Trophoblast cell (in vitro differentiated cells and primary cell): ENCODE measurements at regions not wholly inside any gene's neighbourhood (a gene's known extent, or its start where the extent isn't known, plus 50 kb on each side); places are given as distances from the start of the nearest gene placed in this dataset.

Experiments
- DNase-seq, 2 donors: peaks; one replicate each; pipeline ENCODE4 v3.0.0-alpha.2; 2016
- H2AFZ ChIP-seq: 2 replicates; pipeline ENCODE4 v1.6.1; 2013; ENCODE audit warnings: low read length, moderate library complexity, mild to moderate bottlenecking; ENCODE audit not compliant: insufficient read depth, poor library complexity
- H2AK5ac ChIP-seq: 2 replicates; pipeline ENCODE4 v1.6.1; 2013; ENCODE audit warnings: mild to moderate bottlenecking, low read length
- H2BK120ac ChIP-seq: 2 replicates; pipeline ENCODE4 v1.6.1; 2013; ENCODE audit warnings: low read length, mild to moderate bottlenecking, moderate library complexity; ENCODE audit not compliant: insufficient read depth, poor library complexity
- H2BK12ac ChIP-seq: 2 replicates; pipeline ENCODE4 v1.6.1; 2013; ENCODE audit warnings: mild to moderate bottlenecking, low read length, moderate library complexity
- H2BK5ac ChIP-seq: 2 replicates; pipeline ENCODE4 v1.6.1; 2013; ENCODE audit warnings: low read length, low read depth, moderate library complexity, mild to moderate bottlenecking; ENCODE audit not compliant: poor library complexity
- H3K14ac ChIP-seq: 2 replicates; pipeline ENCODE4 v1.6.1; 2013; ENCODE audit warnings: mild to moderate bottlenecking, low read length
- H3K18ac ChIP-seq: 2 replicates; pipeline ENCODE4 v1.6.1; 2013; ENCODE audit warnings: mild to moderate bottlenecking, low read length
- H3K23ac ChIP-seq: 2 replicates; pipeline ENCODE4 v1.6.1; 2013; ENCODE audit warnings: low read length
- H3K27ac ChIP-seq: 2 replicates; pipeline ENCODE4 v1.5.1; 2013; ENCODE audit warnings: low read depth, mild to moderate bottlenecking, inconsistent platforms, low read length, moderate library complexity
- H3K27me3 ChIP-seq: 2 replicates; pipeline ENCODE4 v1.6.1; 2013; ENCODE audit warnings: inconsistent platforms, mild to moderate bottlenecking, low read length, moderate library complexity; ENCODE audit not compliant: insufficient read depth
- H3K36me3 ChIP-seq, 2 experiments: 1 replicate in 1 of 2; 2 replicates in 1 of 2; pipeline ENCODE4 v1.6.1; 2013; ENCODE audit warnings: low read length in 2 of 2, mild to moderate bottlenecking in 2 of 2, moderate library complexity in 1 of 2; ENCODE audit not compliant: insufficient read depth in 2 of 2, control insufficient read depth in 1 of 2
- H3K4ac ChIP-seq: 2 replicates; pipeline ENCODE4 v1.6.1; 2013; ENCODE audit warnings: low read depth, mild to moderate bottlenecking, low read length, moderate library complexity
- H3K4me1 ChIP-seq, 2 experiments: 1 replicate in 1 of 2; 2 replicates in 1 of 2; pipeline ENCODE4 v1.6.1; 2013; ENCODE audit warnings: low read length in 2 of 2, mild to moderate bottlenecking in 2 of 2, moderate library complexity in 1 of 2; ENCODE audit not compliant: insufficient read depth in 2 of 2, control insufficient read depth in 1 of 2
- H3K4me2 ChIP-seq: 2 replicates; pipeline ENCODE4 v1.6.1; 2013; ENCODE audit warnings: inconsistent platforms, mild to moderate bottlenecking, low read length, moderate library complexity
- H3K4me3 ChIP-seq: 2 replicates; pipeline ENCODE4 v1.5.1; 2013; ENCODE audit warnings: mild to moderate bottlenecking, low read depth, low read length, inconsistent platforms
- H3K79me1 ChIP-seq: one replicate; pipeline ENCODE4 v1.6.1; 2013; ENCODE audit warnings: low read length
- H3K79me2 ChIP-seq: 2 replicates; pipeline ENCODE4 v1.6.1; 2013; ENCODE audit warnings: low read length, mild to moderate bottlenecking; ENCODE audit not compliant: control insufficient read depth, insufficient read depth, poor library complexity
- H3K9ac ChIP-seq: 2 replicates; pipeline ENCODE4 v1.6.1; 2013; ENCODE audit warnings: mild to moderate bottlenecking, low read length
- H3K9me3 ChIP-seq: 2 replicates; pipeline ENCODE4 v1.6.1; 2013; ENCODE audit warnings: low read depth, mild to moderate bottlenecking, control low read depth, inconsistent platforms, low read length; ENCODE audit not compliant: insufficient read depth
- H4K12ac ChIP-seq: 2 replicates; pipeline ENCODE4 v1.6.1; 2013; ENCODE audit warnings: low read depth, mild to moderate bottlenecking, low read length, moderate library complexity
- H4K8ac ChIP-seq: 2 replicates; pipeline ENCODE4 v1.6.1; 2013; ENCODE audit warnings: low read depth, mild to moderate bottlenecking, low read length, moderate library complexity
- H4K91ac ChIP-seq: one replicate; pipeline ENCODE4 v1.6.1; 2013; ENCODE audit warnings: low read depth, mild to moderate bottlenecking, low read length, moderate library complexity
- WGBS: extraction: QIAGEN DNeasy Blood & Tissue Kit; methylation state at CpG from one replicate; pipeline ENCODE4 v1.1.7; 2013; ENCODE audit warnings: missing lambda C conversion rate; ENCODE audit not compliant: insufficient read length, insufficient coverage; ENCODE audit errors: extremely low coverage; 5-methylcytosine and 5-hydroxymethylcytosine counted together

DNA sequence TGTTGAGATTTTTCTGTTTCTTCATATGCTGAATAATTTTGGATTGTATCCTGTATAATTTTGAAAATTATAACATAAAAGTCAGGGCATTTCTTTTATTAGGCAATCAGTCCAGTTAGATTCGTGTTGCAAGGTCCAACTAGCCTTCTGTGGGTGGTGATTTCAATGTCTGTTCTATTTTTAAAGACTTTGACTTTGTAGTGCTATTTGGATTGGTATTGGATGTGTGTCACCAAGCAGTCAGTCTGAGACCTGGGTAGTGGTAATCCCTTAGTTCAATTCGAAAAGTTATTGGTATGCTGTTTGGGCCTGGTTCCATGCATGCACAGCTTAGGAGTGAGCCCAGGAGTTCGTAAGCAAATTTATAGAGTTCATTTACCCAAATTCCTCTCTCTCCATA lies 82.2 kb downstream of the EPDR1 start:
- no peak overlapping the region for H3K14ac ChIP-seq
- H2AK5ac ChIP-seq, result no peak overlapping the region
- H3K4me2 ChIP-seq, result no peak overlapping the region
- no peaks in the 10 kb centered on the region for H3K4me1 ChIP-seq
- H3K23ac ChIP-seq, result no peak overlapping the region
- H3K27me3 ChIP-seq, result no peaks in the 10 kb centered on the region
- H4K12ac ChIP-seq, result no peak overlapping the region
- H2BK5ac ChIP-seq, result no peak overlapping the region
- H2AFZ ChIP-seq, result no peak overlapping the region
- H2BK12ac ChIP-seq, result no peak overlapping the region
- no peaks in the 10 kb centered on the region for H3K79me1 ChIP-seq
- DNase-seq, result no peak
- H3K4me3 ChIP-seq, result no peak overlapping the region
- no peaks in the 10 kb centered on the region for H3K9me3 ChIP-seq
- no peak overlapping the region for H3K27ac ChIP-seq
- H3K4ac ChIP-seq, result no peak overlapping the region
- no peaks in the 10 kb centered on the region for H3K79me2 ChIP-seq
- no peak overlapping the region for H2BK120ac ChIP-seq
- no peak overlapping the region for H4K8ac ChIP-seq
- H3K18ac ChIP-seq, result no peak overlapping the region
- H4K91ac ChIP-seq, result no peak overlapping the region
- H3K9ac ChIP-seq, result no peak overlapping the region
- WGBS, result no CpG with 5 or more reads among the region's 3 CpGs
- H3K36me3 ChIP-seq, result no peaks in the 10 kb centered on the region

DNA sequence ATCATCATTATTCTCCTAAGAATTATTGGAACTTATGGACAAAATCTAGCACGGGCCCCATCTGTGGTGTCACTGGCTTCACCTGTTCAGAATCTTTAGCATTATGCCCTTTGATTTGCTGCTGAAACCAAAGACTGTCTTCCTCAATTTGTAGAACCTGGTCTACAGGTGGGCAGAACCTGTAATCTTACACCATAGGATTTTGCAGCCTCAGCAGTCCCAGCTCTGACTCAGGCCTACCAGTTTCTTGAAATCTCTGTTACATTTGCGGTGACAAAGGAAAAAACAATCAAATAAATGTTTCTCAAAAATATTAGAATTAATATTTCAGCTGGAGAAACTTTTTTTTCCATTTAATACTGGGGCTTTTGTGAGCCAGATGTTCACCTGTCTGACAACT lies 86.1 kb downstream of the EPDR1 start:
- DNase-seq, result no peak
- Histone ChIP-seq H4K12ac (no peak overlapping the region), H4K91ac (no peak overlapping the region), H3K14ac (no peak overlapping the region), H3K36me3 (no peaks in the 10 kb centered on the region), H2AK5ac (no peak overlapping the region), H3K4me2 (no peak overlapping the region), H3K79me2 (no peaks in the 10 kb centered on the region), H3K18ac (no peak overlapping the region), H4K8ac (no peak overlapping the region), H3K23ac (no peak overlapping the region), H3K4me3 (no peak overlapping the region), H3K4ac (no peak overlapping the region), H3K27me3 (no peaks in the 10 kb centered on the region), H3K9me3 (no peaks in the 10 kb centered on the region), H3K4me1 (no peaks in the 10 kb centered on the region), H2AFZ (no peak overlapping the region), H3K27ac (no peak overlapping the region), H2BK120ac (no peak overlapping the region), H2BK12ac (no peak overlapping the region), H2BK5ac (no peak overlapping the region), H3K79me1 (no peaks in the 10 kb centered on the region), H3K9ac (no peak overlapping the region)
- WGBS, result no CpG with 5 or more reads among the region's 2 CpGs

DNA sequence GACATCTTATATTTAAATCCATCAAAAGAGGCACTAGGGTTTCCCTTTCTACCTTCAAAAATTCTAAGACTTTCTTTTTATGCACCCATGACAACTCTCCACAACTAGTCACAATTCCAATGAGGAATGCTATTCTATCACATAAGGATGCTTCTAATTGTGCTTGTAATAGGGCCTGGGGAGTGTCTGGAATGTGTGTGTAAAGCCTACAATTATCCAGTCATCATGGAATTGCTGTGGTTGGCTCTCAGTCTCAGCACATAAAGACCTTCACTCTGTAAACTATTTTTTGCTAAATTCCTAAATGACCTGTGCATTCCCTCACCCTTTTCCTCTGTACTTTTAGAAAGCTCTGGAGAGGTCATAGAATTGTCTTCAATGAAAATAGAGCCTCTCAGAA lies 86.7 kb downstream of the EPDR1 start:
- no peaks in the 10 kb centered on the region for H3K9me3 ChIP-seq
- no peak overlapping the region for H3K18ac ChIP-seq
- no peaks in the 10 kb centered on the region for H3K27me3 ChIP-seq
- H3K27ac ChIP-seq, result no peak overlapping the region
- no peak overlapping the region for H4K91ac ChIP-seq
- no peak overlapping the region for H4K8ac ChIP-seq
- H3K4me3 ChIP-seq, result no peak overlapping the region
- H2BK5ac ChIP-seq, result no peak overlapping the region
- no peak overlapping the region for H2BK120ac ChIP-seq
- no peak overlapping the region for H3K4ac ChIP-seq
- no peak overlapping the region for H3K23ac ChIP-seq
- no peaks in the 10 kb centered on the region for H3K4me1 ChIP-seq
- no peak for DNase-seq
- H3K36me3 ChIP-seq, result no peaks in the 10 kb centered on the region
- H3K79me2 ChIP-seq, result no peaks in the 10 kb centered on the region
- H2AFZ ChIP-seq, result no peak overlapping the region
- H3K14ac ChIP-seq, result no peak overlapping the region
- H2BK12ac ChIP-seq, result no peak overlapping the region
- no peak overlapping the region for H3K4me2 ChIP-seq
- no peaks in the 10 kb centered on the region for H3K79me1 ChIP-seq
- H2AK5ac ChIP-seq, result no peak overlapping the region
- no peak overlapping the region for H3K9ac ChIP-seq
- H4K12ac ChIP-seq, result no peak overlapping the region

DNA sequence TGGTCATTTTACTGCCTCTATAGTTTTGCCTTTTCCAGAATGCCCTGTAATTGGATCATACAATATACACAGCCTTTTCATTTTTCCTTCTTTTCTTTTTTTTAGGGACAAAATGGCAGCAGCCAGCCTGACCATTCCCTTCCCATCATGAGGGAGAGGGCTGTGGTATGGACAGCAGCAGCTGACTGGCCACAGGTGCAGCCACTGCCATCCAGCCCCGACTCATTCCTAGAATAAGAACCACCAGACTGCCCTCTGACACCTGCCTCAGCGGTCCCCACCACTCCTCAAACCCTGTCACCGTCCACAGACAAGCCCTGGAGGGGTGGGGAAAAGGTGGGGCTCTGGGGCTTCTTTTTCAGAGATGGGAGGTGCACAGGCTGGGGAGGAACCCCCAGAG lies 92.8 kb downstream of the EPDR1 start:
- no peaks in the 10 kb centered on the region for H3K79me2 ChIP-seq
- no peak overlapping the region for H4K8ac ChIP-seq
- H2AK5ac ChIP-seq, result no peak overlapping the region
- no peak overlapping the region for H4K91ac ChIP-seq
- no peaks in the 10 kb centered on the region for H3K9me3 ChIP-seq
- no peaks in the 10 kb centered on the region for H3K79me1 ChIP-seq
- no peak for DNase-seq
- no peak overlapping the region for H2BK120ac ChIP-seq
- no peak overlapping the region for H3K14ac ChIP-seq
- no peak overlapping the region for H3K18ac ChIP-seq
- H3K27ac ChIP-seq, result no peak overlapping the region
- no peak overlapping the region for H3K4me2 ChIP-seq
- H3K4ac ChIP-seq, result no peak overlapping the region
- no peak overlapping the region for H3K23ac ChIP-seq
- no peaks in the 10 kb centered on the region for H3K4me1 ChIP-seq
- H4K12ac ChIP-seq, result no peak overlapping the region
- no peak overlapping the region for H2AFZ ChIP-seq
- no peaks in the 10 kb centered on the region for H3K36me3 ChIP-seq
- no peak overlapping the region for H2BK5ac ChIP-seq
- H3K27me3 ChIP-seq, result no peaks in the 10 kb centered on the region
- no peak overlapping the region for H3K4me3 ChIP-seq
- no peak overlapping the region for H3K9ac ChIP-seq
- no CpG with 5 or more reads among the region's 3 CpGs for WGBS
- H2BK12ac ChIP-seq, result no peak overlapping the region

DNA sequence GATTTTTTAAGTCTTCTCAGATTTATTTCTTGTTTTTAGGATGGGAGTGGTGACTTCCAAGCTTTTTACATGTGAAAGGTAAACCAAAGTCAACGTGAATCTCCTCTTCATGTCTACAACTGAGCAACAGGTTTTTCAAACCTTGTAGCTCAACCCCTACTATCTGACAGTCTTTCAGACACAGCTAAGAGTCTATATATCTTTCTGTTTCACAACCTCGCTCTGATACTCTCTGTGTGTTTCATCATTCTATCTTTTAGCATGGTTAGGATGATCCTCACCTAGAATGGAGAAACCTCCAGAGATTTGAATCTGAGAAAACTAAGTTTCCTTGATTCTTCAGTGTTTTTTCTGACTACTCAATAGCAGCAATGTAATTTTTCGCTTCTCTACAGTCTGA lies 96.1 kb downstream of the EPDR1 start:
- no peak overlapping the region for H2BK12ac ChIP-seq
- no peak overlapping the region for H3K23ac ChIP-seq
- DNase-seq, result no peak

More for the DNA sequence above, 96.1 kb downstream of the EPDR1 start:
- Histone ChIP-seq H3K79me1 (no peaks in the 10 kb centered on the region), H4K12ac (no peak overlapping the region), H3K4ac (no peak overlapping the region), H2AK5ac (no peak overlapping the region), H3K79me2 (no peaks in the 10 kb centered on the region), H3K9ac (no peak overlapping the region), H3K14ac (no peak overlapping the region), H3K36me3 (no peaks in the 10 kb centered on the region), H3K4me3 (no peak overlapping the region), H3K18ac (no peak overlapping the region), H3K9me3 (no peaks in the 10 kb centered on the region), H3K27ac (no peak overlapping the region), H3K4me1 (no peaks in the 10 kb centered on the region), H2AFZ (no peak overlapping the region), H3K4me2 (no peak overlapping the region), H3K27me3 (no peaks in the 10 kb centered on the region), H4K8ac (no peak overlapping the region), H2BK120ac (no peak overlapping the region), H4K91ac (no peak overlapping the region), H2BK5ac (no peak overlapping the region)
- WGBS, result no CpG with 5 or more reads among the region's 3 CpGs
